ENCODE measurements at regions not wholly inside any gene's neighbourhood (a gene's known extent, or its start where the extent isn't known, plus 50 kb on each side); places are given as distances from the start of the nearest gene placed in this dataset.

GRCh38 chr2:145835665-145836064 lies 1315.7 kb upstream of the ZEB2 start:
- Histone ChIP-seq H3K4me1 (ENCODE audit: control insufficient read depth, insufficient read depth, low read length) (no peaks in the 10 kb centered on the region), H3K36me3 (ENCODE audit: control insufficient read depth, insufficient read depth, low read length) (no peaks in the 10 kb centered on the region), H3K4me3 (ENCODE audit: low read depth in 2 of 2, low read length in 2 of 2) (no peak overlapping the region), H3K27ac (ENCODE audit: low read length) (no peak overlapping the region), H3K27me3 (ENCODE audit: control insufficient read depth, insufficient read depth, low read length) (no peaks in the 10 kb centered on the region), H3K9me3 (ENCODE audit: control insufficient read depth, insufficient read depth, low read depth, low read length) (no peaks in the 10 kb centered on the region)
- BruUV-seq (replicated peaks) = no TSS peak
- no peak for DNase-seq (ENCODE audit: low read depth, low spot score)
- CTCF ChIA-PET = no interaction called here
- TF ChIP-seq POLR2AphosphoS5 (IDR thresholded peaks at IDR 0.05; ENCODE audit: low read depth, low read length) = no peak
- TF ChIP-seq SIN3A (IDR thresholded peaks at IDR 0.05; ENCODE audit: borderline replicate concordance, insufficient read depth, low read depth, low read length) = no peak
- TF ChIP-seq REST (IDR thresholded peaks at IDR 0.05; ENCODE audit: insufficient read depth in 1 of 2, low read depth in 2 of 2, low read length in 1 of 2) = no peak
- TF ChIP-seq TCF7L2 (IDR thresholded peaks at IDR 0.05; ENCODE audit: low read depth, low read length) = no peak
- no peak for TF ChIP-seq CTCF (IDR thresholded peaks at IDR 0.05)
- in situ Hi-C loops (cut with HindIII; ENCODE audit: low pct_unique_long_range_greater_than_20kb, low sequenced_read_pairs) (no loop called here), intact Hi-C loops (cut with micrococcal nuclease; ENCODE audit: unreplicated experiment) (no loop called here)
- ATAC-seq = no peak
- POLR2A ChIA-PET = no interaction called here

GRCh38 chr2:145832681-145833080 lies 1312.8 kb upstream of the ZEB2 start:
- ChIA-PET POLR2A (no interaction called here), CTCF (no interaction called here)
- H3K9me3 ChIP-seq (ENCODE audit: control insufficient read depth, insufficient read depth, low read depth, low read length) = no peaks in the 10 kb centered on the region
- no peaks in the 10 kb centered on the region for H3K4me1 ChIP-seq (ENCODE audit: control insufficient read depth, insufficient read depth, low read length)
- H3K27ac ChIP-seq (ENCODE audit: low read length) = no peak overlapping the region
- DNase-seq (ENCODE audit: low read depth, low spot score) = no peak
- in situ Hi-C loops (cut with HindIII; ENCODE audit: low pct_unique_long_range_greater_than_20kb, low sequenced_read_pairs) (no loop called here), intact Hi-C loops (cut with micrococcal nuclease; ENCODE audit: unreplicated experiment) (no loop called here)
- no TSS peak for BruUV-seq (replicated peaks)
- no peak overlapping the region for H3K4me3 ChIP-seq (ENCODE audit: low read depth in 2 of 2, low read length in 2 of 2)
- no peak for ATAC-seq
- no peaks in the 10 kb centered on the region for H3K27me3 ChIP-seq (ENCODE audit: control insufficient read depth, insufficient read depth, low read length)
- H3K36me3 ChIP-seq (ENCODE audit: control insufficient read depth, insufficient read depth, low read length) = no peaks in the 10 kb centered on the region
- TF ChIP-seq POLR2AphosphoS5 (IDR thresholded peaks at IDR 0.05; ENCODE audit: low read depth, low read length) (no peak), CTCF (IDR thresholded peaks at IDR 0.05) (no peak), TCF7L2 (IDR thresholded peaks at IDR 0.05; ENCODE audit: low read depth, low read length) (no peak), REST (IDR thresholded peaks at IDR 0.05; ENCODE audit: insufficient read depth in 1 of 2, low read depth in 2 of 2, low read length in 1 of 2) (no peak), SIN3A (IDR thresholded peaks at IDR 0.05; ENCODE audit: borderline replicate concordance, insufficient read depth, low read depth, low read length) (no peak)
